Esophagus muscularis mucosa (tissue), 4 donors: ENCODE measurements at regions not wholly inside any gene's neighbourhood (a gene's known extent, or its start where the extent isn't known, plus 50 kb on each side); places are given as distances from the start of the nearest gene placed in this dataset.

Source experiments
- DNase-seq: peaks from one replicate; pipeline ENCODE4 v3.0.0-alpha.2; 2017; ENCODE audit errors: extremely low spot score
- H3K27ac ChIP-seq, 4 donors: fragments of 200-600 bp; sonication (generic); replicated peaks in 1 of 4; 1 replicate in 3 of 4; 2 replicates in 1 of 4; pipeline ENCODE4 v1.5.1; 2016 to 2019; ENCODE audit warnings: mild to moderate bottlenecking in 1 of 4
- H3K27me3 ChIP-seq, 4 donors: fragments of 200-600 bp; sonication (generic); one replicate each; pipeline versions ENCODE4 v1.5.1 to v1.6.0; 2016 to 2019
- H3K36me3 ChIP-seq, 4 donors: fragments of 200-600 bp; sonication (generic); one replicate each; pipeline ENCODE4 v1.5.1; 2016 to 2019
- H3K4me1 ChIP-seq, 4 donors: fragments of 200-600 bp; sonication (generic); one replicate each; pipeline ENCODE4 v1.5.1; 2016 to 2019
- H3K4me3 ChIP-seq, 4 donors: fragments of 200-600 bp; sonication (generic); 1 replicate in 2 of 4; 2 replicates in 2 of 4; pipeline ENCODE4 v1.5.1; 2016 to 2019; ENCODE audit warnings: mild to moderate bottlenecking in 4 of 4, moderate library complexity in 1 of 4
- H3K9me3 ChIP-seq, 4 donors: fragments of 200-600 bp; sonication (generic); 1 replicate in 3 of 4; 2 replicates in 1 of 4; pipeline ENCODE4 v1.5.1; 2016 to 2019
- CTCF ChIP-seq, 3 experiments: fragments of 200-600 bp in 2 of 3; fragments of 450-650 bp in 1 of 3; sonication (generic) in 2 of 3; IDR thresholded peaks; one replicate each; pipeline ENCODE4 v1.5.1; 2017 to 2019; ENCODE audit warnings: antibody characterized with exemption in 3 of 3, mild to moderate bottlenecking in 2 of 3, moderate library complexity in 1 of 3
- EP300 ChIP-seq: sonication (generic); formaldehyde crosslinking; IDR thresholded peaks from one replicate; pipeline ENCODE4 v1.6.1; 2017; ENCODE audit warnings: antibody characterized with exemption
- POLR2A ChIP-seq: fragments of 450-650 bp; IDR thresholded peaks from one replicate; pipeline ENCODE4 v1.6.1; 2017; ENCODE audit warnings: antibody characterized with exemption, moderate library complexity, mild to moderate bottlenecking, low read depth
- POLR2AphosphoS5 ChIP-seq, 2 donors: sonication (generic); formaldehyde crosslinking; IDR thresholded peaks; one replicate each; pipeline ENCODE4 v1.6.1; 2017; ENCODE audit warnings: antibody characterized with exemption in 2 of 2
- WGBS: methylation state at CpG from one replicate; pipeline ENCODE4 v1.1.5; 2018; 5-methylcytosine and 5-hydroxymethylcytosine counted together
- intact Hi-C: fragments of 100-400 bp; cut with DNase I; formaldehyde crosslinking; loops from one replicate; pipeline ENCODE4 v1.15.1; 2023

GRCh38 chr10:36247478-36247877, 605.4 kb upstream of the FZD8 start:
- no peaks in the 10 kb centered on the region for H3K27me3 ChIP-seq
- H3K9me3 ChIP-seq: no peaks in the 10 kb centered on the region
- no peaks in the 10 kb centered on the region for H3K36me3 ChIP-seq
- intact Hi-C loops: no loop called here
- TF ChIP-seq POLR2A (no peak), EP300 (no peak), POLR2AphosphoS5 (IDR thresholded peaks at IDR 0.05) (no peak), CTCF (IDR thresholded peaks at IDR 0.05) (no peak)
- peaks cover 0 to 10% (median 0%) of the 10 kb centered on the region in 4 donors for H3K4me1 ChIP-seq
- H3K27ac ChIP-seq: no peak overlapping the region
- no peak for DNase-seq
- WGBS: 90% methylated on average over 2 of the region's 2 CpGs
- H3K4me3 ChIP-seq: no peak overlapping the region

- Histone ChIP-seq H3K9me3 (no peaks in the 10 kb centered on the region), H3K27me3 (no peaks in the 10 kb centered on the region), H3K27ac (no peak overlapping the region), H3K4me1 (no peaks in the 10 kb centered on the region), H3K36me3 (no peaks in the 10 kb centered on the region), H3K4me3 (no peak overlapping the region)
- 82% methylated on average over 2 of the region's 2 CpGs for WGBS
- DNase-seq: no peak
- TF ChIP-seq EP300 (no peak), CTCF (IDR thresholded peaks at IDR 0.05) (no peak), POLR2A (no peak), POLR2AphosphoS5 (IDR thresholded peaks at IDR 0.05) (no peak)
- intact Hi-C loops: no loop called here
Observed at GRCh38 chr10:36236931-36237330, 594.8 kb upstream of the FZD8 start.

GRCh38 chr10:36236341-36236740, 594.2 kb upstream of the FZD8 start:
- Histone ChIP-seq H3K36me3 (no peaks in the 10 kb centered on the region), H3K9me3 (no peaks in the 10 kb centered on the region), H3K27me3 (no peaks in the 10 kb centered on the region), H3K4me3 (no peak overlapping the region), H3K4me1 (no peaks in the 10 kb centered on the region), H3K27ac (no peak overlapping the region)
- DNase-seq: no peak
- TF ChIP-seq POLR2A (no peak), CTCF (IDR thresholded peaks at IDR 0.05) (no peak), POLR2AphosphoS5 (IDR thresholded peaks at IDR 0.05) (no peak), EP300 (no peak)
- WGBS: 73% methylated on average over 1 of the region's 1 CpG
- intact Hi-C loops: no loop called here

DNA sequence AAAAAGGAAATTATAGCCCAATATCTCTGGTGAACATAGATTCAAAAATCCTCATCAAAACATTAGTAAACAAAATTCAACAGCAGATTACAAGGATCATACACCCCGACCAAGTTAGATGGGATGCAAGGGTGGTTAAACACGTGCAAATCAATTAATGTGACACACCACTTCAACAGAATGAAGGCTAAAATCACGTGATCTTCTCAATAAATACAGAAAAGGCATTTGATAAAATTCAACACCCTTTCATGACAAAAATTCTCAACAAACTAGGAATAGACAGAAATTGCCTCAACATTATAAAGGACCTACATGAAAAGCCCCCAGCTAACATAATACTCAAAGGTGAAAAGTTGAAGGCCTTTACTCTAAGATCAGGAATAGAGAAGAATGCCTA, 590.8 kb upstream of the FZD8 start:
- H3K4me3 ChIP-seq: no peak overlapping the region
- no peaks in the 10 kb centered on the region for H3K36me3 ChIP-seq
- intact Hi-C loops: no loop called here
- H3K9me3 ChIP-seq: no peaks in the 10 kb centered on the region
- H3K27ac ChIP-seq: no peak overlapping the region
- DNase-seq: no peak
- TF ChIP-seq POLR2A: no peak
- TF ChIP-seq POLR2AphosphoS5 (IDR thresholded peaks at IDR 0.05): no peak
- no peak for TF ChIP-seq EP300
- no peak for TF ChIP-seq CTCF (IDR thresholded peaks at IDR 0.05)
- whole genome bisulfite sequencing: 84% methylated on average over 3 of the region's 3 CpGs
- H3K27me3 ChIP-seq: no peaks in the 10 kb centered on the region
- no peaks in the 10 kb centered on the region for H3K4me1 ChIP-seq

DNA sequence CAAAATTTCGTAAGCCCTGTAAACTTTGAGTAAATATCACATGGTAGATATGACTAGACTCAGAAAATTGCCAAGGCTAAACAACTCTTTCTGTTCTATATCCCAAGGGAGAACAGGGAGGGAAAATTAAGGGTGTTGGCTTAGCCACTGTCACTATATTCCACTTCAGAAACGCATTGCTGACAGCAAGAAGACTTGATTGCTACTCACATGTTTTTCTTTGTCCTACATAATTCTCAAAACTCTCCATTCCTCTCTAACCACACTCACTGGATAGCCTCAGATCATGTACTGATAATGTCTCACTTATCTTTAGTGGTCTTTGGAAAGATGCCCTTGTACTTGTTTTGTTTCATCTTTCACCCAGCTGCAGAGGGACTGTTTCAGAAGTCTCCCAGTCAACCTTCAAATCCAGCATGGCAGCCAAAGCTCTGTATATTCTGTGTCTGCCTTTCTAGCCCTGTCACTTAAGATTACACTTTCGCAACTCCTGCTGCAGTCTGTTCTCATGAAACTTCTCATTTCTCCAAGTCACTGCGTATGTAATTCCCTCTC, 582.4 kb upstream of the FZD8 start:
- Histone ChIP-seq H3K27me3 (no peaks in the 10 kb centered on the region), H3K27ac (no peak overlapping the region), H3K36me3 (no peaks in the 10 kb centered on the region), H3K4me3 (no peak overlapping the region), H3K9me3 (no peaks in the 10 kb centered on the region), H3K4me1 (peaks cover 0 to 6% (median 3%) of the 10 kb centered on the region in 4 donors)
- intact Hi-C loops: no loop called here
- DNase-seq: no peak
- no peak for TF ChIP-seq CTCF (IDR thresholded peaks at IDR 0.05)
- 78% methylated on average over 4 of the region's 4 CpGs for WGBS
